Breast epithelium (tissue), 3 donors: ENCODE measurements at regions not wholly inside any gene's neighbourhood (a gene's known extent, or its start where the extent isn't known, plus 50 kb on each side); places are given as distances from the start of the nearest gene placed in this dataset.

ENCODE experiments used
- CTCF ChIP-seq, 3 donors: fragments of 450-650 bp; IDR thresholded peaks; one replicate each; pipeline ENCODE4 v1.5.1; 2016 to 2017; ENCODE audit warnings: antibody characterized with exemption in 3 of 3, mild to moderate bottlenecking in 3 of 3, moderate library complexity in 3 of 3
- POLR2A ChIP-seq: fragments of 450-650 bp; IDR thresholded peaks from one replicate; pipeline ENCODE4 v1.6.1; 2016; ENCODE audit warnings: antibody characterized with exemption, mild to moderate bottlenecking, moderate library complexity
- POLR2AphosphoS5 ChIP-seq, 3 donors: sonication (generic); formaldehyde crosslinking; IDR thresholded peaks; one replicate each; pipeline ENCODE4 v1.6.1; 2017; ENCODE audit warnings: antibody characterized with exemption in 3 of 3

- TF ChIP-seq CTCF (IDR thresholded peaks at IDR 0.05) = no peak
- TF ChIP-seq POLR2A = no peak
- peak in 1 of 3 donors; percentile 56 for TF ChIP-seq POLR2AphosphoS5 (IDR thresholded peaks at IDR 0.05)
Observed at GRCh38 chr21:35294231-35294898, 245.3 kb upstream of the RUNX1 start.
